Uterus (tissue), 3 donors: ENCODE measurements at regions not wholly inside any gene's neighbourhood (a gene's known extent, or its start where the extent isn't known, plus 50 kb on each side); places are given as distances from the start of the nearest gene placed in this dataset.

Experiments used
- DNase-seq, 2 donors: peaks; one replicate each; pipeline ENCODE4 v3.0.0-alpha.2; 2019 to 2020
- H3K27ac ChIP-seq, 2 donors: fragments of 200-600 bp; sonication (generic); 1 replicate in 1 of 2; 2 replicates in 1 of 2; pipeline ENCODE4 v1.5.1; 2016 to 2018
- H3K27me3 ChIP-seq, 2 donors: fragments of 200-600 bp; sonication (generic); one replicate each; pipeline ENCODE4 v1.5.1; 2018 to 2019; ENCODE audit warnings: control low read depth in 1 of 2
- H3K36me3 ChIP-seq, 2 donors: fragments of 200-600 bp; sonication (generic); one replicate each; pipeline ENCODE4 v1.5.1; 2019; ENCODE audit warnings: control low read depth in 1 of 2
- H3K4me1 ChIP-seq, 2 donors: fragments of 200-600 bp; sonication (generic); one replicate each; pipeline ENCODE4 v1.5.1; 2018 to 2019; ENCODE audit warnings: control low read depth in 1 of 2
- H3K4me3 ChIP-seq, 2 donors: fragments of 200-600 bp; sonication (generic); 1 replicate in 1 of 2; 2 replicates in 1 of 2; pipeline ENCODE4 v1.5.1; 2018 to 2019; ENCODE audit warnings: mild to moderate bottlenecking in 1 of 2
- H3K9me3 ChIP-seq, 2 donors: fragments of 200-600 bp; sonication (generic); one replicate each; pipeline ENCODE4 v1.5.1; 2019; ENCODE audit warnings: control low read depth in 1 of 2
- POLR2A ChIP-seq, 2 donors: fragments of 450-650 bp; IDR thresholded peaks; one replicate each; pipeline ENCODE4 v1.6.1; 2016; ENCODE audit warnings: antibody characterized with exemption in 2 of 2, mild to moderate bottlenecking in 1 of 2, moderate library complexity in 1 of 2
- intact Hi-C: fragments of 100-400 bp; cut with DNase I; formaldehyde crosslinking; loops from one replicate; pipeline ENCODE4 v1.15.1; 2023; ENCODE audit warnings: low total_unique reads
- TF ChIP-seq, protein P1 (sequence below), 4 experiments: fragments of 200-600 bp in 2 of 4; fragments of 450-650 bp in 2 of 4; sonication (generic) in 2 of 4; IDR thresholded peaks; one replicate each; pipeline ENCODE4 v1.5.1; 2016 to 2019; ENCODE audit warnings: antibody characterized with exemption in 4 of 4, mild to moderate bottlenecking in 2 of 4, moderate library complexity in 1 of 4
- donor health status: DM: yes; HTN: yes; CAD: no.

DNA sequence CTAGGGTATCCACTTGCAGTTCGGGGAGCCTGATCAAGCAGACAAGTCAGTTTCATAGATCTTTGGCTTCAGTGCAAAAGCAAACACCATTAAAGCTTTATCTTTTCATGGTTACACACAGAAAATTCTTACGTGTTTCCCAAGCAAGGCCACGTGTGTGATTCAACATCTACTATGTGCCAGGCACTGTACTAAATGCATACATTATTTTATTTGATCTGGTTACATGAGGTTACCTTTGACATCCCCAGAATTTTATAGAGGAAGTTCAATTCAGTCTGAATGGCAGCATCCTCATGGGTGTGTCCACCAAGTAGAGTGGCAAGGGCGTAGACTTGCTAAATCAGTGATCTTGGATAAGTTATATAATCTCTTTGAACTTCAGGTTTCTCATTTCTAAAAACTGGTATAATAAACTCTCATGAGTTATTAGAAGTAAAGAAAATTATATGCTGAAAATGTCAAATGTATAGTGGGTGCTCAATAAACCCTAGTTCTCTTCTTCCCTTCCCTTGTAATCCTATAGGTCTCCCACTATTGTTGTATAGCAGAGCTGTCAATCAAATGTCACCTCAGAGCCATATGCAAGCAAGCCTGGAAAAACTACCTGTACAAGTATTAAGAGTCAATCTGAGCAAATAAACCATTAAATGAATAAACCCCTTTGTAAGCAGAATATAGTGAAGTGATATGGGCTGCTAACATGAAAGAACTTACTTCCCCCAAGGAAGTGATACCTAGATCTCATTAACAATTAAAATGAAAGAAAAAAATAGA, 50.3 kb upstream of the TMX1 start:
- no peak overlapping the region for H3K4me3 ChIP-seq
- intact Hi-C loops, result no loop called here
- DNase-seq, result no peak
- TF ChIP-seq, protein P1, sequence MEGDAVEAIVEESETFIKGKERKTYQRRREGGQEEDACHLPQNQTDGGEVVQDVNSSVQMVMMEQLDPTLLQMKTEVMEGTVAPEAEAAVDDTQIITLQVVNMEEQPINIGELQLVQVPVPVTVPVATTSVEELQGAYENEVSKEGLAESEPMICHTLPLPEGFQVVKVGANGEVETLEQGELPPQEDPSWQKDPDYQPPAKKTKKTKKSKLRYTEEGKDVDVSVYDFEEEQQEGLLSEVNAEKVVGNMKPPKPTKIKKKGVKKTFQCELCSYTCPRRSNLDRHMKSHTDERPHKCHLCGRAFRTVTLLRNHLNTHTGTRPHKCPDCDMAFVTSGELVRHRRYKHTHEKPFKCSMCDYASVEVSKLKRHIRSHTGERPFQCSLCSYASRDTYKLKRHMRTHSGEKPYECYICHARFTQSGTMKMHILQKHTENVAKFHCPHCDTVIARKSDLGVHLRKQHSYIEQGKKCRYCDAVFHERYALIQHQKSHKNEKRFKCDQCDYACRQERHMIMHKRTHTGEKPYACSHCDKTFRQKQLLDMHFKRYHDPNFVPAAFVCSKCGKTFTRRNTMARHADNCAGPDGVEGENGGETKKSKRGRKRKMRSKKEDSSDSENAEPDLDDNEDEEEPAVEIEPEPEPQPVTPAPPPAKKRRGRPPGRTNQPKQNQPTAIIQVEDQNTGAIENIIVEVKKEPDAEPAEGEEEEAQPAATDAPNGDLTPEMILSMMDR (IDR thresholded peaks at IDR 0.05), result no peak
- no peak for TF ChIP-seq POLR2A (IDR thresholded peaks at IDR 0.05)
- no peaks in the 10 kb centered on the region for H3K4me1 ChIP-seq
- H3K9me3 ChIP-seq, result no peaks in the 10 kb centered on the region
- H3K27ac ChIP-seq, result no peak overlapping the region
- no peaks in the 10 kb centered on the region for H3K27me3 ChIP-seq
- H3K36me3 ChIP-seq, result no peaks in the 10 kb centered on the region
